ENCODE measurements at regions not wholly inside any gene's neighbourhood (a gene's known extent, or its start where the extent isn't known, plus 50 kb on each side); places are given as distances from the start of the nearest gene placed in this dataset.

GRCh38 chr5:27396998-27397397 lies 358.6 kb upstream of the CDH9 start:
- TF ChIP-seq CTCF (IDR thresholded peaks at IDR 0.05; ENCODE audit: low read depth, low read length, poor library complexity, severe bottlenecking) (no peak), EZH2phosphoT487 (IDR thresholded peaks at IDR 0.05; ENCODE audit: borderline replicate concordance, low read length) (no peak)
